GM19328 (cell line): ENCODE measurements at regions not wholly inside any gene's neighbourhood (a gene's known extent, or its start where the extent isn't known, plus 50 kb on each side); places are given as distances from the start of the nearest gene placed in this dataset.
"Not testable (repeated sequence)": the region's sequence is repeated elsewhere in the genome, so short reads cannot be mapped to it uniquely, and the experiment has no call there.

ENCODE experiments used
- ATAC-seq: cut with Tn5 transposase; IDR thresholded peaks from one replicate; pipeline ENCODE4 v1.9.1; 2021; ENCODE audit warnings: mild to moderate bottlenecking, moderate library complexity; ENCODE audit not compliant: unreplicated experiment

DNA sequence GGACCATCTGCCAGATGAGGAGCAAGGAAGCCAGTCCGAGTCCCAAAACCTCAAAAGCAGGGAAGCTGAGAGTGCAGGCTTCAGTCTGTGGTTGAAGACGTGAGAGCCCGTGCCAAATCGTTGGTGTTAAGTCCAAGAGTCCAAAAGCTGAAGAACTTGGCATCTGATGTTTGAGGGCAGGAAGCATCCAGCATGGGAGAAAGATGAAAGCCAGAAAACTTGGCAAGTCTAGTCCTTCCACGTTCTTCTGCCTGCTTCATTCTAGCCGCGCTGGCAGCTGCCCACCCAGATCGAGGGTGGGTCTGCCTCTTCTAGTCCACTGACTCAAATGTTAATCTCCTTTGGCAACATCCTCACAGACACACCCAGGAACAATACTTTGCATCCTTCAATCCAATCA, 293.8 kb downstream of the RDH14 start:
- not testable (repeated sequence) for ATAC-seq

DNA sequence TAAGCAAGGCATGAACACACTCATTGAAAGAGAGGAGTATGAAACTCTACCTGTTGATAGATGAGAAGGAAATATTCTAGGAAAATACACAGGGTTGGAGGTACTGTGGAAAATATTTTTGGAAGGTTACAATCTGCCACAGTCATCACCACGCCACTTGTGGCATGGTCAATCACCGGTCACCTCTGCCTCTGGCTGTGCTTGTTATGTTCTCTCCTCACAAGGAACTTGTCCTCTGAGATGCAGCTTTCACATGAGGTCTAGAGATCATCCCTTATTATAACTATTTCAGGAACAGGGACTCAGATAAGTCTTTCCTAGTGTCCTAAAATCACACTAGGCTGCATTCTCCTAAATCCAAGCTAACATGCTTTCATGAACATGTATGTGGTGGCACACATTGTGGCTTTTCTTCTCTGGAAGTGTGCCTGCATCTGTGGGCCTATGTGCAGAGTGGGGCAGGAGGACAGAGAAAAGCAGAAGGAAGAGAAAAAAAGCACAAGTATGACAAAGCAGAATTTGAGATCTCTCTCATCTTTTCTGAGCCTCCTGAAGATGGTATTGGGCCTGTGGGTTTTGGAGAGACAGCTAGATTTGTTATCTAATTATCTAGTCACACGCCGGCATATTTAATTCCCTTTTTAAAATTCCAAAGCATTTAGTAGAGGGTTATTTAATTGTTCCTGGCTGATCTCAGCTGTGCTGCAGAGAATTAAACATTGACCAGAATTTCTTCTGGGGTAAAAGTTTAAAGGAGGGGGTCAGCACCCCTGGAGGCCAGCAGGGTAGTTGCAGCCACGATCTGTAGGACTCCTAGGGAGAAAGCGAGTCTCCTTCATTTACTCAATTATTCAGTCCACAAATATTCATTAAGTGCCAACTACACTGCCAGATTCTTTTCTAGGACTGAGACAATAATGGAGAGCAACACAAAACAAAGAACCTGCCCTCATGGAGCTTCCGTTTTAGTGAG, 294.6 kb downstream of the RDH14 start:
- no peak for ATAC-seq

DNA sequence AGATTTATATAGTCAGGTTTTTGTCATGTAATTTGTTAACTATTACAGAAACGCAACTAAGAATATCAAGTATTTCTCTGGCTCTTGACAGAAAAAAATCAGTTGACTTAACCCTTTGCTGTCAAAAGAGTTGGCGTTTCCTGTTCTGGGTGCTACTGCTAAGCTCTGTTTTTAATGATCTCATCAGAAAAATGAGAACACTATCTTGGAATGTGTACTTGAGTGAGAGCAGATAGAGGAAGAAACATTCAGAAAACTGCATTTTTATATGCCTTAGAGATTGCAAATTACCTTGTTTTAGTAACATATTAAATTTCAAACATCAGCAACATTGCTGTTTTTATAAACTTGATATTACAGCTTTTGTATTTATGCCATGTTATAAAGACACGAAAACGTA, 297.9 kb downstream of the RDH14 start:
- ATAC-seq: no peak

DNA sequence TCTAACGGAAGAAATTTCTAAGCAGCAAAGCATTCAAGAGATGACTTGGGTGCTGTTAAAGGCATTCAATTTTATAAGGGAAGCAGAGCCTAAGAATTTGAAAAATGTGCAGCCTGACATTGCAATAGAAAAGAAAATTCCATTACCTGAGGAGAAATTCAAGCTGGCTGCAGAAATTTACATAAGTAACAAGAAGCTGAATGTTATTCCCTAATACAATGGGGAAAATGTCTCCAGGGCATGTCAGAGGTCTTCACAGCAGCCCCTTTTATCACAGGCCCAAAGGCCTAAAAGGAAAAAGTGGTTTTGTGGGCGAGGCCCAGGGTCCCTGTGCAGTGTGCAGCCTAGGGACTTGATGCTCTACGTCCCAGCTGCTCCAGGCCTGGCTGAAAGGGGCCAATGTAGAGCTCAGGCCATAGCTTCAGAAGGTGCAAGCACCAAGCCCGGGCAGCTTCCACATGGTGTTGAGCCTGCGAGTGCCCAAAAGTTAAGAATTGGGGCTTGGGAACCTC, 306.7 kb downstream of the RDH14 start:
- no peak for ATAC-seq

DNA sequence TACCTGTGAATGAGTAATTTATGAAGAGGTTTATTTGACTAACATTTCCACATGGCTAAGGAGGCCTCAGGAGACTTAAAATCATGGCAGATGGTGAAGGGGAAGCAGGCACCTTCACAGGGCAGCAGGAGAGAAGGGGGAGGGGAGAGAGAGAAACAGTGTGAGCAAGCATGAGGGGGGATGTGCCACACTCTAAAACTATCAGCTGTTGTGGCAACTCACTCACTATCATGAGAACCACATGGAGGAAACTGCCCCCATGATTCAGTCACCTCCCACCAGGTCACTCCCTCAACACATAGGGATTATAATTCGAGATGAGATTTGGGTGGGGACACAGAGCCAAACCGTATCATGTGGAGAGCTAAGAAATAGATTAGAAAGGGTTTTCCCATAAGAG, 309.0 kb downstream of the RDH14 start:
- no peak for ATAC-seq

DNA sequence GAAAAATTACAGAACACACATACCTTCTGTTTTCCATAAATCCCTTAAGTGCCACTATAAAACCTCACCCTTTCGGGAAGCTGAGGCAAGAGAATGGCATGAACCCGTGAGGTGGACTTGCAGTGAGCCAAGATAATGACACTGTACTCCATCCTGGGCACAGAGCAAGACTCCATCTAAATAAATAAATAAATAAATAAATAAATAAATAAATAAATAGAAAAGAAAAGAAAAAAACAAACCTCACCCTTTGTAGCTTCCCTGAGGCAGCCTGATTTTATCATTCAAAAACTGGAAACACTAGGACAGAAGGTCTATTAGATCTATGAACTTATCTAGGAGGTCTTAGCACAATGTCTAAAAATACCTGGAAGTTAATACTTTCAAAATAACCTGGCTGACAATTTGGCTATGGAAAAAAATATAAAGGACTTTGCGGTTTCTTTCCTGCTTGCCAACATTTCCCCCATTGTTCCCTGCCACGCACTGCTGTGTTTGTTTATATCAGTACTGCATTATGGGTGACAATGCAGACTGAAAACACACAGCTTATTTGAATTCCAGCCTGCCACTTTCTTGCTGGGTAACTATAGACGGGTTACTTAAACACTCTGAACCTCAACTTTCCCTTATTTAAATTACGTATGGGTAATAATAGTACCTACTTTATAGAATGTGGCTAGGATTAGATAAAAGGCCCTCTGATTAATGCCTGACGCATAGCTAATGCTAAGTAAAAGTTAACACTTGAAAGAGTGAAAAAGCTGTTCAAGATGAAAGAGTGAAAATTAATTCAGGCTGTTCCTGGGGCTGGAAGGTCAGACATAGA, 313.0 kb downstream of the RDH14 start:
- ATAC-seq: no peak

DNA sequence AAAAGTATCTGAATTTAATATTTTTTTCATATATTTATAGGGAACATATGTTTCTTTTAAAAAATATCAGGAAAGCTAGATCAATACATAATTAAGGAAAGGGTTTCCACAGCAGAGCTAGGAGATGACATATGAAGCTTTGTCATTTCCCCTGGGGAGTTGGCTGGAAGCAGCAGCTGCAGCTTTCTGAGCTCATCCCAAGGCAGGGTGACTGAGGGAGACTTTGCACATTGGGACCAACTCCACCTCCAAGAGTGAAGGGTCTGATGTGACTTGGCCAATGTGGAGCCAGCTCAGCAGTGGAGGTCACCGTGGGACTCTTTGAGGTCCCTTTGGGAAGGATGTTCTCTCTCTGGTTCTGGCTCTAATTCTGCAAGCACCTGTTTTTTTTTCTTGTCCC, 315.1 kb downstream of the RDH14 start:
- ATAC-seq: no peak

DNA sequence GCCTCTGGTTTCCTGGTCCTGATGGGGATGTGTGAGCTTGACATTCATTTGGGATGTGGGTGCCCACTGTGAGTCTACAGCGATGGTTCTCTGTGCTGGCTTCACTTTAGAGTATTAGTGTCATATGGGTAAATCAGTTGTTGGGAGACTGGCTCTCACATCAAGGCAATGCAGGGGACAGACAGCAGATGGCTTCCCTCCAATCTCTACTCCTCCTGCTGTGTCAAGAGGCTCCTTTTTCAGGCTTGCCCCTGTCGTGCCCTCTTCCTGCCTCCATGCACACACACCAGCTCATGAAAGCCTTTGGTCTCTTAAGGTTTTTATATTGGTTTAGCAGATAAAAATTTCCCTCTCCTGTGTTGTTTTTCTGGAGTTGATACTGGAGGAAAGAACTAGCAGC, 315.6 kb downstream of the RDH14 start:
- no peak for ATAC-seq

DNA sequence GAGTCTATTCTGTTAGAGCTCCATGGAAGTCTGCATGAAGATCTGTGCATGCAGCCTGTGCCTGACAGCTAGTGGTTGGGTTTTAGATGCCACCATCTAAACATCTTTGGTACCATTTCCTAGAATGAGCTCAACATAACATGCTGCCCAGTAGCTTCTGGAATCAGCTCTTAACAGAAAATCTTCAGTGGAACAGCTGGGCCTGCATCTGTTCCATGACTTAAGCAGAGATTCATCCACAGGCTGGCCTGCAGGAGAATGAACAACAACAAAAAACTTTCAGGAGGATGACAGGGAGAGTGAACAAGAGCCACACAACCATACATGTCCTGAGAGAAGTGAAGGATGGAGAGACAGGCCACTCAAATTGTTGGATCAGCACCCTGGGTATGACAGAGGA, 316.6 kb downstream of the RDH14 start:
- no peak for ATAC-seq

DNA sequence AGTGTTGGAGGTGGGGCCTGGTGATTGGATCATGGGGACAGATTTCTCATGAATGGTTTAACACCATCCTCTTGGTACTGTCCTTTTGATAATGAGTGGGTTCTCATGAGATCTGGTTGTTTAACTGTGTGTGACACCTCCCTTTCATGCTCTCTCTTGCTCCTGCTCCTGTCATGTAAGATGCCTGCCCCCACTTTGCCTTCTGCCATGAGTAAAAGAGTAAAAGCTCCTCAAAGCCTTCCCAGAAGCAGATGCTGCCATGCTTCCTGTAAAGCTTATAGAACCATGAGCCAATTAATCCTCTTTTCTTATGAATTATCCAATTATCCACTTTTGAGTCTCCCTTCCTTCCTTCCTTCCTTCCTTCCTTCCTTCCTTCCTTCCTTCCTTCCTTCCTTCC, 317.7 kb downstream of the RDH14 start:
- ATAC-seq: no peak

DNA sequence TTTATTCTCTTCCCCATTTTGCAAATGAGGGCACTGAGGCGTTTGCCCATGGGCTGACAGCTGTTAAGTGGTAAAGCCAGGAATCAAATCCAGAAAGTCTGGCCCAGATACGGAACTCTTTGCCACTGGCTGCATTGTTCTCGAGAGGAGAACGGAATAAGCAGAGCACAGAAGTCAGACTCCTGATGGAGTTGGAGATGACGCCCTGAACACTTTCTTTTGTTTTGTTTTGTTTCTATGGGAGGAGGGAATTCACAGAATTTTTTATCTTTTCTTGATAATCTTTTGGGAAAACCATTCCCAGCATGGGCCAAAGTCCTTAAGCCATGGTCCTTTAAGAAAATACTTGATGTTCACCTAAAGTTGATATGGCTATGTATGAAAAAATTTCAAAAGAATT, 322.2 kb downstream of the RDH14 start:
- ATAC-seq: no peak

DNA sequence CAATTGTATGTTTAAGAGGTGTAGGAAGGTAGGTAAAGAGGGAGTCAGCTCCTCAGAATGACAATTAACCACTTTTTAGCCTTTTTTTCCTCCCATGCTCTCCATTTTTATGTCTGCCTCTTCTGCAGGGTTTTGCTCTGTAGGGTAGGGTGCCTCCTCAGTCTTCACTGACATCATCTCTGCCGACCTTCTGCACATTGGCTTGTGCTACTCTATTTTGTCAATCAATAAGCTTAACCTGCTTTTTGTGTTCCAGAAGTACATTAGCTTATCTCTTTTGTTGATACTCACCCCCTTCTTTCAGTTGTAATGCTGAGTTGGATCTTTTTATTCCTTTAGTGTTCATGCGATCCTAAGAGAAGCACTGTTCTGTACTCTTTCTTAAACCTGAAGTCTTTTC, 323.2 kb downstream of the RDH14 start:
- no peak for ATAC-seq

DNA sequence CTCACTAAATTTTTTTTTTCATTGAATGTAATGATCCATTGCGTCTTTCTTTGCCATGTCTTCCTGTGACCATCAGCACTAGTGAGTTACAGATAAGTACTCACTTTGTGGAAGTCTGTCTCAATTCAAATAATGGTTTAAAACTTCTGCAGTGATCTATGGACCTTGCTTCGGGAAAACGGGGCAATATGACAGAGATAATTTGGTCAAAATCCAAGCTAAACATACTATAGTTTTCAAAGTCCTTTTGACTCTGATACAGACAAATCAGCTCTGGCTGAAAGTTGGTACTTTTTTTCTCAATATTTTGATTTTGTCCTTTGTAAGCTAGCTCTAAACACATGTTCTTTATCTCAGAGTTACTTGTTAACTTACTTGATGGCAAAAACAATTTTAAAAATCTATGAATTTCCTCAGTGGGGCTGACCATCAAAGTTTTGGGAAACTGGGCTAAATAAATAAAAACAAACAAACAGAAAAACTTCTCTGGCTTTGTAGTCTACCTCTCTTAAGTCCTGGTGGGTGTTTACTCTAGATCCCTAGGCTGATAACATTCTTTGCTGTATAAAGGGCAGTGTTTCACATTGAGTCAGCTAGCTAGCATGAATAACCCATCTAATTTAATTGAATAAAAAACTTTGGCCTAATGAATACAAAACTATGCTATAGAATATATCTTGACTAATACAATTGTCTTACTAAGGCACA, 327.6 kb downstream of the RDH14 start:
- ATAC-seq: no peak

DNA sequence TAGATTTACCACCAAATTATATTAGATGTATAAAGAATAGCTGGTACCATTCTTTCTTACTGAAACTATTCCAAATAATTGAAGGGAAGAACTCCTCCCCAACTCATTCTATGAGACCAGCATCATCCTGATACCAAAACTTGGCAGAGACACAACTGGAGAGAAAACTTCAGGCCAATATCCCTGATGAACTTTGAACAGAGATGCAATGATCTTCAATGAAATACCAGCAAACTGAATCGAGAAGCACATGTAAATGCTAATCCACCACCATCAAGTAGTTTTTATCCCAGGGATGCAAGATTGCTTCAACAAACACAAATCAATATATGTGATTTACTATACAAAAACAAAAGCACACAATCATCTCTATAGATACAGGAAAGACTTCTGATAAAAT, 329.8 kb downstream of the RDH14 start:
- no peak for ATAC-seq

DNA sequence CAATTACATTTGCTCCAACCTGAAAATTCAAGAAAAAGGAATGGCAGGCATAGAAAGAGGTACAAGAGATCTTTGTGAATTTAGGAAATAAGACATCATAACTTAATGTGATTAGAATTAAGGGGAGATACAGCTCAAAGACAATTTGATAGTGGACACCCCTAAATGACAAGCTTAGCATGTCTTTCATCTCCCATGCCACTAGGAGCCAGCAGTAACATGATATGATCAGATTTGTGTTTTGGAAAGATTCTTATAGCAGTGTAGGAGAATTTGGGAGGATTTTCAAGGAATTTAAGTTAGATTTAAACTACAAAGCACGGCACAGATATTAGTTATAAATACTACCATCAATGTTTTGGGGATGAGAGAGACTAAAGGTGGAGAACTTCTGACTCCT, 340.8 kb downstream of the RDH14 start:
- no peak for ATAC-seq

DNA sequence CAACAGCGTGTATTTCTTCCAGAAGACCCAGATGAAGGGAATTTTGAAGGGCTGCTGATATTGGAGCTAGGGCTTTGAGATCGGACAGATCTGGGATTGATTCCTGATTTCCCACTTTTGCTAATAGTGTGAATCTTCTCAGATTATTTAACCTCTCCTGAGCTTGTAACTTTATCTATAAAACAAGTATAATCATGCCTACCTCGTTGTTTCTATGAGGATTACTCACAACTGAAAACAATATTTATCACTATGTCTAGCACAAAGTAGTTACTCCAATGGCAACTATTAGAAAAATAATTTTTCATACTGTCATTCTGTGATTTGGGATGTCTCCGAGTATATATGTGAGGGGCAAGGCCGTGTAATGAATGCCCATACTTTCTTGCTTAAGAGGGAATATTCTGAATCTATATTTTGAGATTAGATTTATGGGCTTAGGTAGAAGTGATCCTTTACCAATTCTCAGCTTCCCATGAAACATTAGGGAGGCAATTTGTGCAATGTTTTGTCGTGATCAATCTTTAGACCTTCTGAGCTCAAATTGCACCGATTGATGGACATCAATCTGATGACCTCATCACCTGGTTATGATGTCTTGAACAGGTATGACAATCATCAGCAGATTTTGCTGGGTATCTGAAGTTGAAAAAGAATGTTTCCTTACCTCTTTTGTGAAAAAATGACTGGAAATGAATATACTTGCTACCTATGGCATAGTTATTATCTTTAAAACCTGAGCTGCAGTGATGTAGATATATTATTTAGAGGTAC, 339.9 kb downstream of the KCNS3 start:
- ATAC-seq: no peak

DNA sequence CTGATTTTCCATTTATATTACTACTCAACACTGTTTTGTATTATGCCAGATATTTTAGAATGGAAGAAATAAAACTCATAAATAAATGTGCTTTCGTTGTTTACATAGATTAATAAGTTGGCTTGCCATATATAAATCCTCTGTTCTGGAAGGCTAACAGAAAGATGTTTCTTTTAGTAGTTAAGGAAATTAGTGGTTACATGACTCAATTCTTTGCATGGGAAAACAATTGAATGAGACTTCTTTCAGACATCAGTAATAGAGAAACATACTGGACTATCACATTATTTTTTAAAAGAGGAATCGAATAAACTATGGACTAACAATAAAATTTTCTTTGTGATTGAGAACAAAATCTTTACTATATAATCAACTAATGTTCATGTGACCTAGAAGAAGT, 336.5 kb downstream of the KCNS3 start:
- no peak for ATAC-seq

DNA sequence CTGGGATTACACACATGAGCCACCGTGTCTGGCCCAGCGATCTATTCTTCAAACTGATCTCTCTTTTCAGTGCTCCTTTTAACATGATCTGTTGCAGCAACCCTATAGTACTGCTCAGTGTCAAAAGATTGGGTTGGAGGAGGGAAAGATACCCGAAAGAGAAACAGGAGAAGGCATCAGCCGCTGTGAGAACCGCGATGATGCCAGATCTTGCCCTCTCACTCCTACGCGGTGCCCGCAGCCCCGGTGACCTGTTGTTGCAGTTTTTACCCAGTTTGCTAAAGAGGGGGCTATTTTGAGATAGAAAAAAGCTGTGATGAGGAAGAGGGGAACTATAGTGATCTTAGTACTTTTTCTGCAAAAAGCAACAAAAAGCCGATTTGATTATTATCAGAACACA, 335.5 kb downstream of the KCNS3 start:
- no peak for ATAC-seq

DNA sequence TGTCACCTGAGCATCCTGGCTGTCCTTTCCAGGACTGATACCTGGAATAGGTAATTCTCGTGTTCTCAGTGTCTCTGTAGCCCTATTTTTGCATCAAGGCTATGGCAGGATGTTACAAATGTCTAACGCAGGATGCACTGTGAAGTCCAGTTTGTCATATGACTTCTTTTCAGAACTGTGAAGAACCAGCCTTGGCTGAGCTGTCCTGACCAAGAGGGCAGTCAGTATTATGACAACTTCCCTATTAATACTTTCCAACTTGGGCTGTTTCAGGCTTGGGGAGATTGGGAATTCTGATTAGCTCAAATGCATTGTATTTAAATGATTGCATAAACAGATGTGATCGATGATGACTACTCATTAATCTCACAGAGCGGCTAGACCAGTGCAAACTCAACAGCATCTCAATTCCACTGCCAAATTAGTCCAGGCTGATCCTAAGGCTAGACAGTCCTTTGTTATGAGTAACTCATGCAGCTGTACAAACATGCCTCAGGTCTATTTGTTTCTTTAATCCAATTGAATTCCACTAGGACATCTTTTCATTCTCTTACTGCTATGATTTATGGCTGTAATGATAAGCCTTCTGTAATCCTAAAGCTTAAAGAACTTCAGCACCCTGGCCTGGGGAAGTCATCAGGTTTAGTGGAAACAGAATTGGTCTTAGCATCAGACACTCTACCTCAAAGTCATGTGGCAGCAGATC, 331.6 kb downstream of the KCNS3 start:
- no peak for ATAC-seq

DNA sequence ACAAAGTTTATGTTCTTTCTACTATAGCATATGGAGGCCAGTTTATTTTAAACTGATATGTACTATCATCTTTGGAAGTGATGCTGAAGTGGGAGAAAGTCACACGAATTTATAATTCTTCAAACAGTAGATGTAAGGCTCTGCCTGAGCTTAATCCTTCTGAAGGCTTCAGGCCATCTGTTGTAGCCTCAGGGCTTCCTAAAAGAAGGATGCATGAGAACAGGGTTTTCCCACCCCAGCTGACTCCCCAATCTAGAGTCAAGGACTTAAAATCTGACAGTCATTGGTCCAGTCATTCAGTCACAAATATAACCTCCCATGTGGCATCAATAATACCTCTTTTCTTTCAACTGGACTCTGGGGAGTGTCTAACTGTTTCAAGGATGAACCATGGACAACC, 330.5 kb downstream of the KCNS3 start:
- ATAC-seq: no peak
